ENCODE measurements at regions not wholly inside any gene's neighbourhood (a gene's known extent, or its start where the extent isn't known, plus 50 kb on each side); places are given as distances from the start of the nearest gene placed in this dataset.

DNA sequence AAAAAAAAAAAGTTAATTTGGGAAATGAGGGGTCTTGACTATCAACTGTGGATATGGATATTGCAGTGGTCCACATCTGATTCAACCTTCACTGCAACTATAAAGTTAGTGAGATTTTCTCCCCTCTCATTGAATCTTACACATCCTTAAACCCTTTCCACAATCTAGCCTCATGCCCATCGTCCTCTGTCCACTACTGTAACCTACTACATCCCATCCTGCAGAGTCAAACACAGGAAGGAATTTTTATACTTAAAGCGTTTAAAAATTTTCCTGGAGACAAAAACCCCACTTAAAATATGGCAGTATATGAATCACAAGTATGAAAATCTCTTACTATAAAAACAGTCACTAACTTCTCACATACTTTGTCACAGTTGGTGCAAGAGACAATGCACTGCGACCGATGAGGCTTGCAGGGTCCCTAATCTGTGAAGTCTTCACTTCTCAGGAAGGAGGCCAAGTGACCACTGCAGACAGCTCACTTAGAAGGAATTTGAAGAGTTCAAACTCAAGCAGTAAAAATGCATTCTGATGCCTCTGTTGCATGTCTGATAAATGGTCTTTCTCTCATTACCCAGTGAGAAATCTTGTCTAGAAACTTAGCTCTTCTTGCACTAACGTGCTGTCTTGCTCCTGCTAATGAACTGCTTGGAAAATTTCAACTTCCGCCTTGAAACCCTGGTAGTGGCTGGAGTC, 50.3 kb upstream of the ST8SIA6 start:
- TF ChIP-seq, protein P1, sequence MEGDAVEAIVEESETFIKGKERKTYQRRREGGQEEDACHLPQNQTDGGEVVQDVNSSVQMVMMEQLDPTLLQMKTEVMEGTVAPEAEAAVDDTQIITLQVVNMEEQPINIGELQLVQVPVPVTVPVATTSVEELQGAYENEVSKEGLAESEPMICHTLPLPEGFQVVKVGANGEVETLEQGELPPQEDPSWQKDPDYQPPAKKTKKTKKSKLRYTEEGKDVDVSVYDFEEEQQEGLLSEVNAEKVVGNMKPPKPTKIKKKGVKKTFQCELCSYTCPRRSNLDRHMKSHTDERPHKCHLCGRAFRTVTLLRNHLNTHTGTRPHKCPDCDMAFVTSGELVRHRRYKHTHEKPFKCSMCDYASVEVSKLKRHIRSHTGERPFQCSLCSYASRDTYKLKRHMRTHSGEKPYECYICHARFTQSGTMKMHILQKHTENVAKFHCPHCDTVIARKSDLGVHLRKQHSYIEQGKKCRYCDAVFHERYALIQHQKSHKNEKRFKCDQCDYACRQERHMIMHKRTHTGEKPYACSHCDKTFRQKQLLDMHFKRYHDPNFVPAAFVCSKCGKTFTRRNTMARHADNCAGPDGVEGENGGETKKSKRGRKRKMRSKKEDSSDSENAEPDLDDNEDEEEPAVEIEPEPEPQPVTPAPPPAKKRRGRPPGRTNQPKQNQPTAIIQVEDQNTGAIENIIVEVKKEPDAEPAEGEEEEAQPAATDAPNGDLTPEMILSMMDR (IDR thresholded peaks at IDR 0.05; ENCODE audit: insufficient read depth, low read length, poor library complexity, severe bottlenecking) = no peak
- Histone ChIP-seq H3K4me3 (ENCODE audit: low read depth, low read length) (no peak overlapping the region), H3K27me3 (ENCODE audit: control insufficient read depth, insufficient read depth, low read length) (no peaks in the 10 kb centered on the region), H3K36me3 (ENCODE audit: control insufficient read depth, insufficient read depth, low read length) (no peaks in the 10 kb centered on the region)
- DNase-seq (ENCODE audit: low read depth) = no peak

Measured in kidney epithelial cell (primary cell).